ENCODE measurements at regions not wholly inside any gene's neighbourhood (a gene's known extent, or its start where the extent isn't known, plus 50 kb on each side); places are given as distances from the start of the nearest gene placed in this dataset.

DNA sequence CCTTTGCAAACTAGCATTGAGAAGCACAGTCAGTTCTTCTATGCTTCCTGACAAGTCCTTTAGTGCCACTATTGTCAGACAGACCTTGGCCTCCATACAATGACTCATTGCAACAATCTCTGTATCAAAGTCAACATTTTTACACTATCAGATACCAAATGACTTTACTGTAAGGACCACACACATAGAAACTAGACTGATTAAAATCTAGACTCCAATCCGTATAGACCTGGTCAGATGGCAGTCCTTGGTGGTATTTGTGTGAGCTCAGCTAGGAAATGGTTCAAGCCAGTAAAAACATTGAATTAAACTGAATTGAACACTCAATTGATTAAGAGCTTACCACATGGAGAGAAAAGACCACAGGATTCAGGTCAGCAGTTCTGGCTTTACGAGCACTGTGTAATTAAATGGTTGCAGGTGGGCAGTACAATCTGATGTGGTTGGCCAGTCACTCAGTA is 549.8 kb upstream of the LCORL start:
- no peak for TF ChIP-seq GABPA (IDR thresholded peaks at IDR 0.05; ENCODE audit: low read depth)
- TF ChIP-seq POLR2AphosphoS5 (IDR thresholded peaks at IDR 0.05; ENCODE audit: low read depth) = no peak
- TF ChIP-seq, protein P1, sequence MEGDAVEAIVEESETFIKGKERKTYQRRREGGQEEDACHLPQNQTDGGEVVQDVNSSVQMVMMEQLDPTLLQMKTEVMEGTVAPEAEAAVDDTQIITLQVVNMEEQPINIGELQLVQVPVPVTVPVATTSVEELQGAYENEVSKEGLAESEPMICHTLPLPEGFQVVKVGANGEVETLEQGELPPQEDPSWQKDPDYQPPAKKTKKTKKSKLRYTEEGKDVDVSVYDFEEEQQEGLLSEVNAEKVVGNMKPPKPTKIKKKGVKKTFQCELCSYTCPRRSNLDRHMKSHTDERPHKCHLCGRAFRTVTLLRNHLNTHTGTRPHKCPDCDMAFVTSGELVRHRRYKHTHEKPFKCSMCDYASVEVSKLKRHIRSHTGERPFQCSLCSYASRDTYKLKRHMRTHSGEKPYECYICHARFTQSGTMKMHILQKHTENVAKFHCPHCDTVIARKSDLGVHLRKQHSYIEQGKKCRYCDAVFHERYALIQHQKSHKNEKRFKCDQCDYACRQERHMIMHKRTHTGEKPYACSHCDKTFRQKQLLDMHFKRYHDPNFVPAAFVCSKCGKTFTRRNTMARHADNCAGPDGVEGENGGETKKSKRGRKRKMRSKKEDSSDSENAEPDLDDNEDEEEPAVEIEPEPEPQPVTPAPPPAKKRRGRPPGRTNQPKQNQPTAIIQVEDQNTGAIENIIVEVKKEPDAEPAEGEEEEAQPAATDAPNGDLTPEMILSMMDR (IDR thresholded peaks at IDR 0.05; ENCODE audit: insufficient read depth, low read length) = no peak
- no peak for TF ChIP-seq SPI1 (IDR thresholded peaks at IDR 0.05; ENCODE audit: borderline replicate concordance, low read depth)
- TF ChIP-seq, protein P2, sequence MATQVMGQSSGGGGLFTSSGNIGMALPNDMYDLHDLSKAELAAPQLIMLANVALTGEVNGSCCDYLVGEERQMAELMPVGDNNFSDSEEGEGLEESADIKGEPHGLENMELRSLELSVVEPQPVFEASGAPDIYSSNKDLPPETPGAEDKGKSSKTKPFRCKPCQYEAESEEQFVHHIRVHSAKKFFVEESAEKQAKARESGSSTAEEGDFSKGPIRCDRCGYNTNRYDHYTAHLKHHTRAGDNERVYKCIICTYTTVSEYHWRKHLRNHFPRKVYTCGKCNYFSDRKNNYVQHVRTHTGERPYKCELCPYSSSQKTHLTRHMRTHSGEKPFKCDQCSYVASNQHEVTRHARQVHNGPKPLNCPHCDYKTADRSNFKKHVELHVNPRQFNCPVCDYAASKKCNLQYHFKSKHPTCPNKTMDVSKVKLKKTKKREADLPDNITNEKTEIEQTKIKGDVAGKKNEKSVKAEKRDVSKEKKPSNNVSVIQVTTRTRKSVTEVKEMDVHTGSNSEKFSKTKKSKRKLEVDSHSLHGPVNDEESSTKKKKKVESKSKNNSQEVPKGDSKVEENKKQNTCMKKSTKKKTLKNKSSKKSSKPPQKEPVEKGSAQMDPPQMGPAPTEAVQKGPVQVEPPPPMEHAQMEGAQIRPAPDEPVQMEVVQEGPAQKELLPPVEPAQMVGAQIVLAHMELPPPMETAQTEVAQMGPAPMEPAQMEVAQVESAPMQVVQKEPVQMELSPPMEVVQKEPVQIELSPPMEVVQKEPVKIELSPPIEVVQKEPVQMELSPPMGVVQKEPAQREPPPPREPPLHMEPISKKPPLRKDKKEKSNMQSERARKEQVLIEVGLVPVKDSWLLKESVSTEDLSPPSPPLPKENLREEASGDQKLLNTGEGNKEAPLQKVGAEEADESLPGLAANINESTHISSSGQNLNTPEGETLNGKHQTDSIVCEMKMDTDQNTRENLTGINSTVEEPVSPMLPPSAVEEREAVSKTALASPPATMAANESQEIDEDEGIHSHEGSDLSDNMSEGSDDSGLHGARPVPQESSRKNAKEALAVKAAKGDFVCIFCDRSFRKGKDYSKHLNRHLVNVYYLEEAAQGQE (IDR thresholded peaks at IDR 0.05; ENCODE audit: insufficient replicate concordance, low read depth) = no peak
- no peak overlapping the region for H3K27ac ChIP-seq (replicated peaks)
- DNase-seq (ENCODE audit: low read depth in 1 of 2, low spot score in 1 of 2) = no peak
- no peak overlapping the region for H3K4me3 ChIP-seq (replicated peaks; ENCODE audit: insufficient read depth, low read length)
- no peaks in the 10 kb centered on the region for H3K27me3 ChIP-seq (ENCODE audit: insufficient read depth, poor library complexity, severe bottlenecking)

DNA sequence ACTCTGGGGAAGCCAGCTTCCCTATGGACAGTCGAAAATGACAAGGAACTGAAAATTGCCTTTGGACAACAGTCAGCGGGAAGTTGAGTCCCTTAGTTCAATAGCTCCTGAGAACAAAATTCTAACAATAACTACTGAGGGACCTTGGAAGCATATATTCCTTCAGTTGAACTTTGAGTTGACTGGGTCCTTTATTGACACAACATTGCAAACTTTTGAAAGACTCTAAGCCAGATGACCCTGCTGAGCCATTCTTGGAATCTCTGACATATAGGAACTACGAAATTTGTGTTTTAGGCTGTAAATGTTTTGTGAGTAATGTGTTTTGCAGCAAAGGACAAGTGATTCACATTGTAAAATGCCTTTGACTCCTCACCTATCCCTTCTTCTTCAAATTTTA is 548.8 kb upstream of the LCORL start:
- no peak for DNase-seq (ENCODE audit: low read depth in 1 of 2, low spot score in 1 of 2)
- no peak overlapping the region for H3K27ac ChIP-seq (replicated peaks)
- TF ChIP-seq SPI1 (IDR thresholded peaks at IDR 0.05; ENCODE audit: borderline replicate concordance, low read depth) = no peak
- TF ChIP-seq, protein P2 (IDR thresholded peaks at IDR 0.05; ENCODE audit: insufficient replicate concordance, low read depth) = no peak
- H3K4me3 ChIP-seq (replicated peaks; ENCODE audit: insufficient read depth, low read length) = no peak overlapping the region
- no peaks in the 10 kb centered on the region for H3K27me3 ChIP-seq (ENCODE audit: insufficient read depth, poor library complexity, severe bottlenecking)

DNA sequence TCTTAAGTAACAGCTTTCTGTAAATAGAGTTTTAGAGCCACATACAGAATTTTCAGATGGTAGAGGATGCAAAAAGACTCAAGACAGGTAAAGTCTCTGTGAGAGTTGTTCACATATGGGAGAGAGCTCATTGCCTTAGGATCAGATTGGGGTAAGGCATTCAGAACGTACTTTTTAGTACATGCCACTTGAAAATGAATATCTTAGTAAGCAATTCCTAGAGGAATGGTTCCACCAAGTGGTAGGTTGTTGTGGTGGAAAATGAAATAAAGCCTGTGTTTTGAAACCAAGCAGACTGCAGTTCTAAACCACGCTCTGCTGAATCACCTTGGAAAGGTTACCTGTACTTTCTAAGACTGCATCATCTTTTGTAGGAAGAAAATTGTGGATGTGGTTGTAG is 547.0 kb upstream of the LCORL start:
- Histone ChIP-seq H3K27me3 (ENCODE audit: insufficient read depth, poor library complexity, severe bottlenecking) (no peaks in the 10 kb centered on the region), H3K4me3 (replicated peaks; ENCODE audit: insufficient read depth, low read length) (no peak overlapping the region), H3K27ac (replicated peaks) (no peak overlapping the region)
- no peak for DNase-seq (ENCODE audit: low read depth in 1 of 2, low spot score in 1 of 2)
- TF ChIP-seq, protein P2 (IDR thresholded peaks at IDR 0.05; ENCODE audit: insufficient replicate concordance, low read depth) = no peak
- TF ChIP-seq, protein P1 (IDR thresholded peaks at IDR 0.05; ENCODE audit: insufficient read depth, low read length) = no peak
- TF ChIP-seq POLR2AphosphoS5 (IDR thresholded peaks at IDR 0.05; ENCODE audit: low read depth) (no peak), SPI1 (IDR thresholded peaks at IDR 0.05; ENCODE audit: borderline replicate concordance, low read depth) (no peak), GABPA (IDR thresholded peaks at IDR 0.05; ENCODE audit: low read depth) (no peak)

Measured in HL-60 (cell line).